ENCODE measurements at regions not wholly inside any gene's neighbourhood (a gene's known extent, or its start where the extent isn't known, plus 50 kb on each side); places are given as distances from the start of the nearest gene placed in this dataset.

GRCh38 chr7:46928719-46929118, 653.2 kb downstream of the TNS3 start:
- H3K36me3 ChIP-seq (ENCODE audit: insufficient read depth, low read length), result no peaks in the 10 kb centered on the region
- H3K79me2 ChIP-seq (ENCODE audit: insufficient read depth, low read length), result no peaks in the 10 kb centered on the region
- peaks cover 32% of the 10 kb centered on the region for H3K4me1 ChIP-seq (ENCODE audit: insufficient read depth, low read length)
- H3K27me3 ChIP-seq (ENCODE audit: insufficient read depth, low read length), result no peaks in the 10 kb centered on the region
- no peak overlapping the region for H3K27ac ChIP-seq (ENCODE audit: low read depth, low read length)
- H3K4me3 ChIP-seq (ENCODE audit: insufficient read depth, low read length), result no peak overlapping the region
- no peak overlapping the region for H2AFZ ChIP-seq (ENCODE audit: low read length)
- TF ChIP-seq CTCF (IDR thresholded peaks at IDR 0.05; ENCODE audit: extremely low read depth, low read depth, low read length), result no peak
- H4K20me1 ChIP-seq (ENCODE audit: insufficient read depth, low read length), result no peaks in the 10 kb centered on the region
- DNase-seq (ENCODE audit: insufficient read length, low spot score, missing footprints), result no peak
- no peak overlapping the region for H3K4me2 ChIP-seq (ENCODE audit: insufficient read depth, low read length)
- no peaks in the 10 kb centered on the region for H3K9me3 ChIP-seq (ENCODE audit: low read depth, low read length)

- H3K36me3 ChIP-seq (ENCODE audit: insufficient read depth, low read length), result no peaks in the 10 kb centered on the region
- H3K27me3 ChIP-seq (ENCODE audit: insufficient read depth, low read length), result no peaks in the 10 kb centered on the region
- no peak for TF ChIP-seq CTCF (IDR thresholded peaks at IDR 0.05; ENCODE audit: extremely low read depth, low read depth, low read length)
- no peaks in the 10 kb centered on the region for H3K9me3 ChIP-seq (ENCODE audit: low read depth, low read length)
- no peak overlapping the region for H3K4me3 ChIP-seq (ENCODE audit: insufficient read depth, low read length)
- H3K79me2 ChIP-seq (ENCODE audit: insufficient read depth, low read length), result no peaks in the 10 kb centered on the region
- no peak for DNase-seq (ENCODE audit: insufficient read length, low spot score, missing footprints)
- no peaks in the 10 kb centered on the region for H4K20me1 ChIP-seq (ENCODE audit: insufficient read depth, low read length)
- H3K27ac ChIP-seq (ENCODE audit: low read depth, low read length), result no peak overlapping the region
- H3K4me1 ChIP-seq (ENCODE audit: insufficient read depth, low read length), result peaks cover 18% of the 10 kb centered on the region
- H2AFZ ChIP-seq (ENCODE audit: low read length), result no peak overlapping the region
- H3K4me2 ChIP-seq (ENCODE audit: insufficient read depth, low read length), result no peak overlapping the region
Measured at GRCh38 chr7:46927131-46927810, 654.6 kb downstream of the TNS3 start.

- no peak overlapping the region for H3K4me2 ChIP-seq (ENCODE audit: insufficient read depth, low read length)
- H3K27me3 ChIP-seq (ENCODE audit: insufficient read depth, low read length), result no peaks in the 10 kb centered on the region
- H3K9me3 ChIP-seq (ENCODE audit: low read depth, low read length), result no peaks in the 10 kb centered on the region
- no peak overlapping the region for H2AFZ ChIP-seq (ENCODE audit: low read length)
- DNase-seq (ENCODE audit: insufficient read length, low spot score, missing footprints), result no peak
- H3K4me3 ChIP-seq (ENCODE audit: insufficient read depth, low read length), result no peak overlapping the region
- no peaks in the 10 kb centered on the region for H3K4me1 ChIP-seq (ENCODE audit: insufficient read depth, low read length)
- no peak for TF ChIP-seq CTCF (IDR thresholded peaks at IDR 0.05; ENCODE audit: extremely low read depth, low read depth, low read length)
- H3K79me2 ChIP-seq (ENCODE audit: insufficient read depth, low read length), result no peaks in the 10 kb centered on the region
- H4K20me1 ChIP-seq (ENCODE audit: insufficient read depth, low read length), result no peaks in the 10 kb centered on the region
- no peaks in the 10 kb centered on the region for H3K36me3 ChIP-seq (ENCODE audit: insufficient read depth, low read length)
- H3K27ac ChIP-seq (ENCODE audit: low read depth, low read length), result no peak overlapping the region
Measured at GRCh38 chr7:46916581-46916980, 665.3 kb downstream of the TNS3 start.

GRCh38 chr7:46912692-46913091, 669.2 kb downstream of the TNS3 start:
- Histone ChIP-seq H3K27me3 (ENCODE audit: insufficient read depth, low read length) (no peaks in the 10 kb centered on the region), H3K79me2 (ENCODE audit: insufficient read depth, low read length) (no peaks in the 10 kb centered on the region), H3K4me3 (ENCODE audit: insufficient read depth, low read length) (no peak overlapping the region), H3K27ac (ENCODE audit: low read depth, low read length) (no peak overlapping the region), H3K4me2 (ENCODE audit: insufficient read depth, low read length) (no peak overlapping the region), H2AFZ (ENCODE audit: low read length) (no peak overlapping the region), H3K36me3 (ENCODE audit: insufficient read depth, low read length) (no peaks in the 10 kb centered on the region), H3K4me1 (ENCODE audit: insufficient read depth, low read length) (peaks cover 24% of the 10 kb centered on the region), H3K9me3 (ENCODE audit: low read depth, low read length) (no peaks in the 10 kb centered on the region), H4K20me1 (ENCODE audit: insufficient read depth, low read length) (no peaks in the 10 kb centered on the region)
- no peak for TF ChIP-seq CTCF (IDR thresholded peaks at IDR 0.05; ENCODE audit: extremely low read depth, low read depth, low read length)
- no peak for DNase-seq (ENCODE audit: insufficient read length, low spot score, missing footprints)

Measured in osteoblast (primary cell).